DND-41 (cell line): ENCODE measurements at regions not wholly inside any gene's neighbourhood (a gene's known extent, or its start where the extent isn't known, plus 50 kb on each side); places are given as distances from the start of the nearest gene placed in this dataset.

ENCODE experiments used
- ATAC-seq: fragments of 200-7000 bp; cut with Tn5 transposase; 3 replicates; pipeline ENCODE4 v1.9.1; 2021; ENCODE audit warnings: low read depth; ENCODE audit not compliant: insufficient read depth
- DNase-seq: peaks from one replicate; pipeline ENCODE4 v3.0.0-alpha.2; 2020
- H2AFZ ChIP-seq: 2 replicates; pipeline ENCODE4 v1.6.0; 2012; ENCODE audit warnings: low read depth, low read length
- H3K27ac ChIP-seq: 2 replicates; pipeline ENCODE4 v1.5.1; 2012; ENCODE audit warnings: low read length, inconsistent platforms
- H3K27me3 ChIP-seq: fragments of 200-600 bp; sonication (generic); 2 replicates; pipeline ENCODE4 v1.6.0; 2012; ENCODE audit warnings: low read length, mild to moderate bottlenecking, inconsistent platforms; ENCODE audit not compliant: insufficient read depth, poor library complexity
- H3K36me3 ChIP-seq: 2 replicates; pipeline ENCODE4 v1.5.1; 2012; ENCODE audit warnings: low read length, inconsistent platforms; ENCODE audit not compliant: insufficient read depth
- H3K4me1 ChIP-seq: 2 replicates; pipeline ENCODE4 v1.5.1; 2012; ENCODE audit warnings: mild to moderate bottlenecking, low read length; ENCODE audit not compliant: insufficient read depth
- H3K4me2 ChIP-seq: 2 replicates; pipeline ENCODE4 v1.6.0; 2012; ENCODE audit warnings: mild to moderate bottlenecking, moderate library complexity, low read length, inconsistent platforms; ENCODE audit not compliant: insufficient read depth
- H3K4me3 ChIP-seq, 2 experiments: fragments of 200-600 bp in 1 of 2; shearing (Covaris generic) in 1 of 2; 2 replicates each; pipeline ENCODE4 v1.5.1; 2012 to 2016; ENCODE audit warnings: inconsistent platforms in 2 of 2, low read length in 2 of 2, mild to moderate bottlenecking in 2 of 2, low read depth in 1 of 2, moderate library complexity in 1 of 2
- H3K79me2 ChIP-seq: 2 replicates; pipeline ENCODE4 v1.6.0; 2012; ENCODE audit warnings: low read length, inconsistent platforms; ENCODE audit not compliant: insufficient read depth
- H3K9ac ChIP-seq: 2 replicates; pipeline ENCODE4 v1.6.0; 2012; ENCODE audit warnings: low read depth, mild to moderate bottlenecking, inconsistent platforms, low read length, moderate library complexity
- H3K9me3 ChIP-seq: 2 replicates; pipeline ENCODE4 v1.5.1; 2012; ENCODE audit warnings: low read length, moderate library complexity, mild to moderate bottlenecking, inconsistent platforms; ENCODE audit not compliant: insufficient read depth, severe bottlenecking
- H4K20me1 ChIP-seq: 2 replicates; pipeline ENCODE4 v1.6.0; 2012; ENCODE audit warnings: low read length; ENCODE audit not compliant: insufficient read depth
- EZH2 ChIP-seq: IDR thresholded peaks from 3 replicates; pipeline ENCODE4 v1.6.1; 2012; ENCODE audit warnings: borderline replicate concordance, low read depth, mild to moderate bottlenecking, moderate library complexity, low read length, inconsistent platforms; ENCODE audit not compliant: severe bottlenecking
- TF ChIP-seq, protein P1 (sequence below): IDR thresholded peaks from 2 replicates; pipeline ENCODE4 v1.5.1; 2012; ENCODE audit warnings: borderline replicate concordance, low read length, moderate library complexity, mild to moderate bottlenecking; ENCODE audit not compliant: poor library complexity, severe bottlenecking; ENCODE audit errors: extremely low read depth

DNA sequence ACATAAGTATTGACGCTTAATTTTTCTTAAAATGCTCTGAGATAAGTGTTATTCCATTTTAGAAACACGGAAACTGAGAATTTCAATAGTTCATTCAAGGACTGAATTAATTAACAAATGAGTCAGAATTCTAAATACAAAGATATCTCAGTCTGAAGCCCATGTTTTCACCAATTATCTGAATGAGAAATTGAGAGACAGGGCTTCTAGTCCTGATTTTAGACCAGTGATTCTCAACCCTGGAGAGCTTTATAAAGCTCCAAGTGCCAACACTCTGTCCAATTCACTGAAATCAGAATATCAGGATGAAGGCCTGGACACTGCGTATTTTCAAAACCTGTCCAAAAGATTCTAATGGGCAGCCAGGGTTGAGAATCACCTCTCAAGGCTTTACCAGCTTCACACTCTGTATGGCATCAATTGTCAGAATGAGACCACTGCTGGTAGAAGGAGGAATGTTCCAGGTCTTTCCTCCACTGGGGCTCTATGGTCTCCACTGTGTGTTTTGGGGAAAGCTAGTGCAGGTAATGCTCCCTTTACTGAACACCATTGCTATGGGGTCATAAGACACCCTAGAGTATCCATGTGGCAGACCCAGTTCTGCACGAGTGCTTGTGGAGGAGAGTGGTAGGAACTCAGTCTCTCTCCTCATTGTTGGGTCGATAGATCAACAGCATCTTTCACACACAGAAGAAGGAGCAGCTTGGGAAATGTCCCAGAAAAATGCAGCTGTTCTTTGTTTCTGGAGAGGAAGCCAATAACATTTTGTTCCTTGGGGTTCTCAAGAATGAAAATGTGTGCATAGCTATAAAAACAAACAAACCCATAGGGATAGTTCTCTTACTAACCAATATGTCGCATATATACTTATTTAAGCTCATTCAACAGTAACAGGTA is 99.7 kb upstream of the OSMR start:
- ATAC-seq (no peak), DNase-seq (no peak)
- Histone ChIP-seq H3K27ac (no peak overlapping the region), H3K9ac (no peak overlapping the region), H3K79me2 (no peaks in the 10 kb centered on the region), H4K20me1 (no peaks in the 10 kb centered on the region), H3K27me3 (peaks cover 8% of the 10 kb centered on the region), H3K4me2 (no peak overlapping the region), H2AFZ (no peak overlapping the region), H3K4me1 (no peaks in the 10 kb centered on the region), H3K36me3 (no peaks in the 10 kb centered on the region), H3K4me3 (no peak overlapping the region), H3K9me3 (peaks cover 10% of the 10 kb centered on the region)
- TF ChIP-seq EZH2 = no peak
- TF ChIP-seq, protein P1, sequence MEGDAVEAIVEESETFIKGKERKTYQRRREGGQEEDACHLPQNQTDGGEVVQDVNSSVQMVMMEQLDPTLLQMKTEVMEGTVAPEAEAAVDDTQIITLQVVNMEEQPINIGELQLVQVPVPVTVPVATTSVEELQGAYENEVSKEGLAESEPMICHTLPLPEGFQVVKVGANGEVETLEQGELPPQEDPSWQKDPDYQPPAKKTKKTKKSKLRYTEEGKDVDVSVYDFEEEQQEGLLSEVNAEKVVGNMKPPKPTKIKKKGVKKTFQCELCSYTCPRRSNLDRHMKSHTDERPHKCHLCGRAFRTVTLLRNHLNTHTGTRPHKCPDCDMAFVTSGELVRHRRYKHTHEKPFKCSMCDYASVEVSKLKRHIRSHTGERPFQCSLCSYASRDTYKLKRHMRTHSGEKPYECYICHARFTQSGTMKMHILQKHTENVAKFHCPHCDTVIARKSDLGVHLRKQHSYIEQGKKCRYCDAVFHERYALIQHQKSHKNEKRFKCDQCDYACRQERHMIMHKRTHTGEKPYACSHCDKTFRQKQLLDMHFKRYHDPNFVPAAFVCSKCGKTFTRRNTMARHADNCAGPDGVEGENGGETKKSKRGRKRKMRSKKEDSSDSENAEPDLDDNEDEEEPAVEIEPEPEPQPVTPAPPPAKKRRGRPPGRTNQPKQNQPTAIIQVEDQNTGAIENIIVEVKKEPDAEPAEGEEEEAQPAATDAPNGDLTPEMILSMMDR = no peak

DNA sequence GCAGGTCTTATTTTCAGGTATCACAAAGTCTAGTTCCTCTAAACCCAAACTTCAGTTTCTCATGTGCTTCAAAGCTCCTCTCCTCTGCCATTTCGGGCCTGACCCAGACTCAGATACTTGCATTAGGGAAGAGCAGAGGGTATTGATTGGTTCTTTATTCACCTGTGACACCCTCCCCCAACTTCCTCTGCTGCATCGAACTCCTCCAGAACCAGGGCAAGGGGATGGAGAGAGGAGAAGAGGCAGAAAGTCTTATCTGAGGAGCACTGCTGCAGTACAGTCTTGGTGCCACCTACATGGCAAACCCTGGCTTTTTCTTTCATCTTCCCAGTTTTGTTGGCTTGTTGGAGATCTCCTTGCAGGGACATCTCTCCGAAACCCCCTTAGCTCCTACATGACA is 96.0 kb upstream of the OSMR start:
- no peak for TF ChIP-seq EZH2

DNA sequence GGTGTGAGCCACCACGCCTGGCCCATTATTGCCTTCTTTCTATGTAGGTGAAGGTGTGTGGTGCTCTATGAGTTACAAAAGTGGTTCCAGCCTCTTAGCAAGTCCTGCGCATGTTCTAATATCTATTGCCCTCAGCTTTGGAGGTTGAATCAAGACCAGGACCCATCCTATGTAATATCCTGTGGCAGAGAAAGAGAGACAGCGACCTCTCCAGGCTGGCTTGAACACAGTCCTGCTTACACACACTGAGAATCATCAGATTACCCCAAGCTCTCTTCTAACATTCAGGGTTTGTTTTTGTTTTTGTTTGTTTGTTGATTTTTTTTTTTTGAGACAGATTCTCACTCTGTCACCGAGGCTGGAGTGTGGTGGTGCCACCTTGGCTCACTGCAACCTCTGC is 94.7 kb upstream of the OSMR start:
- Histone ChIP-seq H3K36me3 (no peaks in the 10 kb centered on the region), H3K4me3 (no peak overlapping the region), H3K27me3 (peaks cover 14% of the 10 kb centered on the region), H4K20me1 (no peaks in the 10 kb centered on the region), H3K9ac (no peak overlapping the region), H3K4me2 (no peak overlapping the region), H3K9me3 (no peaks in the 10 kb centered on the region), H3K4me1 (no peaks in the 10 kb centered on the region), H3K27ac (no peak overlapping the region), H2AFZ (no peak overlapping the region), H3K79me2 (no peaks in the 10 kb centered on the region)
- ATAC-seq (no peak), DNase-seq (no peak)
- TF ChIP-seq EZH2 = no peak
- TF ChIP-seq, protein P1 = peak; percentile 28

More for the DNA sequence above, 96.0 kb upstream of the OSMR start:
- no peaks in the 10 kb centered on the region for H4K20me1 ChIP-seq
- H3K27ac ChIP-seq = no peak overlapping the region
- H3K79me2 ChIP-seq = no peaks in the 10 kb centered on the region
- no peaks in the 10 kb centered on the region for H3K4me1 ChIP-seq
- no peak for DNase-seq
- H3K4me3 ChIP-seq = no peak overlapping the region
- no peak overlapping the region for H2AFZ ChIP-seq
- no peak for ATAC-seq
- peaks cover 14% of the 10 kb centered on the region for H3K27me3 ChIP-seq
- no peak overlapping the region for H3K4me2 ChIP-seq
- no peaks in the 10 kb centered on the region for H3K36me3 ChIP-seq
- H3K9me3 ChIP-seq = no peaks in the 10 kb centered on the region
- no peak overlapping the region for H3K9ac ChIP-seq

DNA sequence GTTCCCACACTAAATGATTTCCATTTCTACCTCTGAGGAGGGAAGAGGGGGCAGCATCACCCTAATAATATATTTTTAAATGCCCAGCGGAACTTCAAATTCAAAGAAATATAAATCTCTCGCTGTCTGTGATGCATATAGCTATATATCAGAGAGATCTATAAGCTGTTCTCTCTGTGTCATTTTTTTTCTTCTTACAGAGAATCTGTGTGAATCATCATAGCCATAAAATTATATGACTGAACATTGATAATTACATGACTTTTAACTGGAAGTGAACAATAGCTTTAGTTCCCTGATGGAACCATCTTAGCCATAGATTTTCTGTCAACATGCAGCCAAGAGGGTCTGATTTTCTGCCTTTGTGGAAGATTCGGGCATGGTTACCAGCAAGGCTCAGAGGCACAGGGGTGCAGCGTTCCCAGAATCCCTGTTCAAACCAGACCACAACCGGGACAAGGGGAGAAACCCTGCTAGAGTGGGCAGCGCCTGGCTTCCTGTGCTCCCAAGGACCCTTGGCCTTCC is 93.7 kb upstream of the OSMR start:
- H3K36me3 ChIP-seq = no peaks in the 10 kb centered on the region
- H3K27me3 ChIP-seq = peaks cover 12% of the 10 kb centered on the region
- H3K4me1 ChIP-seq = no peaks in the 10 kb centered on the region
- H3K79me2 ChIP-seq = no peaks in the 10 kb centered on the region
- H2AFZ ChIP-seq = no peak overlapping the region
- H3K4me3 ChIP-seq = no peak overlapping the region
- H3K9ac ChIP-seq = no peak overlapping the region
- H3K4me2 ChIP-seq = no peak overlapping the region
- TF ChIP-seq, protein P1 = no peak
- TF ChIP-seq EZH2 = no peak
- no peak overlapping the region for H3K27ac ChIP-seq
- H3K9me3 ChIP-seq = no peaks in the 10 kb centered on the region
- H4K20me1 ChIP-seq = no peaks in the 10 kb centered on the region
- DNase-seq = no peak
- no peak for ATAC-seq
